Fibroblast of upper back skin (primary cell): ENCODE measurements at regions not wholly inside any gene's neighbourhood (a gene's known extent, or its start where the extent isn't known, plus 50 kb on each side); places are given as distances from the start of the nearest gene placed in this dataset.

Experiments
- DNase-seq: peaks from one replicate; pipeline ENCODE4 v3.0.0-alpha.2; 2013

DNA sequence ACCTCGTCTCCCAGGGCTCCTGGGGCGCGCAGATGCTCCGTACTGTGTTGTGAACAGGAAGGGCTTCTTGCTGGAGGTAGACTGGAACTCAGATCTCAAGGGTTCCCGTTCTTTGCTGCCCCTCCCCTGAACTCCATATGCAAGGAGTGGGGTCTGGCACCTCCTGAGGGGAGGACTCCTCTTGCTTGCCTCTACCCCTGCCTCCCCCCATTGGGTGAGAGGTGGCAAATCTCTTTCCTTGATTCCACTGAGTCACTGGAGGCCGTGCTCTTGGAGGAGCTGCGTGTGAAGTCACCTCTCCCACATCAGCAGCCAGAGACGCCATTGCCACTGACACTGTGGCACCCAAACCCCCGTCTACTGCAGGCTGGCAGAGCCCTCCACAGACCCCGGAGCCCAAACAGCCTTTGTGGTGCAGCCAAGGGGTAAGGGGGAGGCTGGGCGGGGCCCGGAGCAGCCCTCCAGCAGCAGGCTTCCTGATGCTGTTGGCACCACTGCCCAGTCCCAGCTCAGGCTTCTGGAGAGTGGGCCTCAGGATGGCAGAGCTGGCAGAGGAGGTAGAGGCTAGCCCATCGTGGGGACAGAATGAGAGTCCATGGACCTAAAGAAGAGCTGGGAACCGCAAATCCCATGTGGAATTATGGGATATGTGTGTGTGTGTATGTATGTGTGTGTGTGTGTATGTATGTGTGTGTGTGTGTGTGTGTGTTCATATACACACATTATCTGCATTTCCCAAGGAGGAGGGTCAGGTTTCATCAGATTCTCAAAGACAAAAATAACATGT lies 104.9 kb upstream of the RUNX3 start:
- no peak for DNase-seq

DNA sequence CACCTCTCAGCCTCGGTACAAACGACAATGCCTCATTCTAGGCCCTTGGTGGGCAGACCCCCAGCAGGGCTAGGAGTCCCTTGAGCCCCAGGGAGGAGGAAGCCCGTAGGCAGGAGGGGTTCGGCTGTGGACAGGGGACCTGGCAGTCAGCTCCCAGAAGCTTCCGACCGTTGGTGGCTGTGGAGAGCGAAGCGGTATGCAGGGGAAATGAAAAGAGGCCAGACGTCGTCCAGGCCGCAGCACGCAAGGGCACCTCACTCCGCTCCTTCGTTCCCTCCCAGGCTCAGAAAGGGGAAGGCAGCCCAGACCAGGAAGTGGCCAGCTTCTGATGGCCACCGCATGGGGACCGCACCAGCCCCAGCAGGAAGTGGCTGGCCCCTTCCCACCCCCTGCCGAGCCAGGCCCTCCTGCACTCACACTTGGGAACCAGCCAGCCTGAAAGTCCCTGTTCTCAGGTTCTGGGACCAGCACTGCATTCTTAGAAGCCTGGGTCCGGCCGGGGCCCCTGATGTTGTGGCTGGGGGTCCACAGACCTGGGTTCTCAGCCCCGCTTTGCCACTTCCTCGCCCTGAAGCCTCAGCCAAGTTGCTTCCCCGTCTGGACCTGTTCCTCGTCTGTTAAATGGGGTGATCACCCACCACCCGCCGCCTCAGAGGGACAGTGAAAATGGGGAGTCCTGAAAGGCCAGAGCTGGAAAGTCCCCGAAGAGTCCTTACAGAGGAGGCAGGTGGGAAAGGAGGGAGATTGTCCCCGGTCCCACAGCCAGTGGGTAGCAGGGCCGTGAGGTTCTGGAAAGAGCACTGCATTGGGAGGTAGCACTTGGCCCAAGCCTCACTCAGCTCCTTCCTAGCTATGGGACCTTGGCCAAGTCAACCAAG lies 104.0 kb upstream of the RUNX3 start:
- no peak for DNase-seq

GRCh38 chr1:25033030-25033827 lies 103.2 kb upstream of the RUNX3 start:
- DNase-seq = no peak

GRCh38 chr1:25031966-25032667 lies 102.0 kb upstream of the RUNX3 start:
- DNase-seq = peak; percentile 80

GRCh38 chr1:25031601-25031965 lies 101.5 kb upstream of the RUNX3 start:
- DNase-seq = no peak

DNA sequence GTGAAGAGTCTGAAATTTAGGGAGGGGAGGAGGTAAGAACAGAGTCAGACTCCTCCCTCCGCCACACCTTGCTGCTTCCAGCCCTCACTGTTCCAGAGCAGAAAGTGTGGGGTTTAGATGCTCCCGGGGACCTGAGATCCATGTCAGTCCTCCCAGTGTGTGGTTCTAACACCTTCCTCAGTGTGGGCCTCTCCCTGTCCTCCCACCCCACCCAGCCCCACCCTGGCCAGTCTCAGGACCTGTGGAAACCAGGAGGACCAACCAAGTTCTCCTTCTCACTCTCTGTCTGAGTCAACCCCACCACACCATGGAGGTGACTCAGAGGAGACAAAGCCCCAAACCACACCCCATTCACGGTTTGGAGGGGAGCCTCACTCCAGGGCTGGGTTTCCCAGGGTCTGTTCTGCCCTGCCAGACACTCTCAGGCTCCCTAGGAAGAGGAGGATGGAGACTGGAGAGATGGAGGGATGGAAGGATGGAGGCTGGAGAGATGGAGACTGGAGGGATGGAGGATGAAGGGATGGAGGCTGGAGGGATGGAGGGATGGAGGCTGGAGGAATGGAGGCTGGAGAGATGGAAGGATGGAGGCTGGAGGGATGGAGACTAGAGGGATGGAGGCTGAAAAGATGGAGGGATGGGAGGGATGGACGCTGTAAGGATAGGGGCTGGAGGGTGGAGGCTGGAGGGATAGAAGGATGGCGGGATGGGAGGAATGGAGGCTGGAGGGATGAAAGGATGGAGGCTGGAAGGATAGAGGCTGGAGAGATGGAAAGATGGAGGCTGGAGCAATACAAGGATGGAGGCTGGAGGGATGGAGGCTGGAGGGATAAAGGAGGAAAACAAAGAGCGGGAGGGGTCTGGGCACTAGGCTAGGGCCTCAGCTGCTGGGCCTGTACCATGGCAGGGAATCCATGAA lies 100.9 kb upstream of the RUNX3 start:
- peak; percentile 28 for DNase-seq

- no peak for DNase-seq
These were observed 99.9 kb upstream of the RUNX3 start for GRCh38 chr1:25030012-25030411.

GRCh38 chr1:25028907-25029599 lies 99.0 kb upstream of the RUNX3 start:
- DNase-seq = no peak

DNA sequence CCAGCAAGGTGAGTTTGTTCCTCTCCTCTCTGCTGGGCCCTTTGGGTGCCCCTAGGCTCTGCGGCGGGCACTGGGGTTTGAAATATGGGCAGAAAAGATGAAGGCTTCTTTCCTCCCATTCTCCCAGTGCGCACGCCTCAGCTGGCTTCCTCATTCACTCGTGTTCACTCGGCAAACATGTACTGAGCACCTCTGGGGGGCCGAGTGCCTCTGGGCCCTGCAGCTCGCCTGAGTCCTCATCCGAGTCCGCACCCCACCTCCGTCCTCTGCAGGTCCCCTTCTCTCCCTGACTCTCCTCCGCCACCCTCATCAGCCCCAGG lies 98.5 kb upstream of the RUNX3 start:
- DNase-seq = no peak

GRCh38 chr1:25027822-25028586 lies 97.9 kb upstream of the RUNX3 start:
- no peak for DNase-seq

- no peak for DNase-seq
These were observed 96.8 kb upstream of the RUNX3 start for GRCh38 chr1:25026730-25027450.

DNA sequence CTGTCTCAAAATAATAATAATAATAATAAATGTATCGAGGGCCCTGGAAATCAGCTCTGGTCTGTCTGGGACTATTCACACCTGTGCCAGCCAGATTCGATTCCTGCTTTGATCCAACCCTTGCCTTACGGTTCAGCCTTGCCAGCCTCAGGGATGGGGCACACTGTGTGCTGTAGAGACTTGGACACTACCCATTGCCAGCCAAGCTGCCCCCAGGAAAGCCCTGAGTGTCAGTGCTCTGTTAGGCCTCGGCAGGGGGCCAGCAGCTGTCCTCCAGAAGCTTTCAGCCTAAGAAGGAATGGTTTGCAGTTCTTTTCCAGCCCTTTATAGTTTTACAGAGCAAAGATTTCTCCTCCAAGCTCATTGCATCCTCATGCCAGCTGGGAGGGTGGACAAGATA lies 96.2 kb upstream of the RUNX3 start:
- no peak for DNase-seq

DNA sequence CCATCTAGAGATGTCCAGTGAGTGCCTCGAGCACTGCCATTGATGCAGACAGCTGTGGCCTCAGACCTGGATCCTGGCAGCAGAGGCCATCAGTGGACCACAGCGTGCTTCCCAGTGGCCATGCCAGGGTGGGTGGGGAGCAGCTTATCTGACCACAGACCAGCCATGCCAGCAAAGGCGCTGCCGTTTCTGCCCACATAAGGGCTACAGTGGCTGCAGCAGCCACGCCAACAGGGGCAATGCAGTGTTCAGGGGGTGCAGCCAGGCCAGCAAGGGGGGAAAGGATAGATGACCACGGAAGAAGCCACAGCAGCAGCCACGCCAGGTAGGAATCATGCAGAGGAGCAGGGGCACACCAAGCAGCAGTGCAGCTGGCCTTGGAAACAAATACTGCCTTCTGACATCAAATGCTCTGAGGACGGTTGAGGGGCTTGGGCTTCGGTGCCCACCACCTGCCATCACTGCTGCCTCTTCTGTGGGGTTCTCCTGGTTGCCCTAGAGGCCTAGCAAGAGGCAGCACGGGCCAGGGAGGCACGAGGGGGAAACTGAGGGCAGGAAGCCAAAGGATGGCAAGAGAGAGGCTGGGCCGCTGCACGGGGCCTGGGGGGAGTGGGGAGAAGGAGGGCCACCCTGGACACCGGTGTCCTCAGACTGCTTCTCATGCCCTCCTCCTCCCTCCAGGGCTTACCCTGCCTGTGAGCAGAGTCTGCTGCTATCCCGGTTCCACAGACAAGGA lies 94.7 kb upstream of the RUNX3 start:
- DNase-seq = no peak

GRCh38 chr1:25023826-25024225 lies 93.8 kb upstream of the RUNX3 start:
- DNase-seq = no peak

GRCh38 chr1:25023190-25023578 lies 93.1 kb upstream of the RUNX3 start:
- DNase-seq = no peak

DNA sequence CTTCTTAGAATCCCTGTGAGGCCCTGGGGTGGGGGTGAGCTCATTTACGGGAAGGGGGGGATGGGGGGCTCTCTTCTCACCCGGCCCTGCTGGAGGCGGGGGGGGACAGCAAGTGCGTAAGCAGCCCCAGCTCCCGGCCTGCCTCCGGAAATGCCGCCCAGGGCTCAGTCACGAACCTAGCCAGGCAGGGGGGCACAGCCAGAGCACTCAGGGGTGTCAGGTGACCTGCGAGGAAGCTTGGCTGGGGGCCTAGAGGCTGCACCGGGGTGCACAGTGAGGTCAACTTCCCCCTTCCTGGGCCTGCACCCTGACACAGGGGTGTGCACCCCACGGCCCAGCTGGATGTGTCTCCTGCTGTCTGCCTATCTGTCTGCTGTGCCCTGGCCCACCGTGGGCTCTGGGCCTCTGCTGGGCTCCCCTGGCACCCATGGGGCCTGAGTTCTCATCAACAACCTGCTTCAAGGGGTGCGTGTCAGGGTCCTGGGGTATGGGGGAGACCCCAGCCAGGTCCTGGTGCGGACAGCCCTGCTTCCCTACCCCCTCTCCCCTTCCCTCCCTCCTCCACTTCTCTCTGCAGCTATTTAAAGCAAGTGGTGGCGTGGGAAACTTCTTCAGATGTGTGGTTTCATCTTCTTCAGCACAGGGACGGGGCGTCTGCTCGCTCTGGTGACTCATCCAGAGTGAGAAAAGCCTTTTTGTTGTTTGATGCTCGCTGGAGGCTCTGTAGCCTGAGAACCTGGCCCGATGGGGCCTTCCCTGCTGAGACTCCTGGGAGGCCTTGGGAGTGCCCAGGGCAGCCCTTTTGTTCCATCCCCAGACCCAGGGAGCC lies 92.5 kb upstream of the RUNX3 start:
- peak; percentile 96 for DNase-seq

DNA sequence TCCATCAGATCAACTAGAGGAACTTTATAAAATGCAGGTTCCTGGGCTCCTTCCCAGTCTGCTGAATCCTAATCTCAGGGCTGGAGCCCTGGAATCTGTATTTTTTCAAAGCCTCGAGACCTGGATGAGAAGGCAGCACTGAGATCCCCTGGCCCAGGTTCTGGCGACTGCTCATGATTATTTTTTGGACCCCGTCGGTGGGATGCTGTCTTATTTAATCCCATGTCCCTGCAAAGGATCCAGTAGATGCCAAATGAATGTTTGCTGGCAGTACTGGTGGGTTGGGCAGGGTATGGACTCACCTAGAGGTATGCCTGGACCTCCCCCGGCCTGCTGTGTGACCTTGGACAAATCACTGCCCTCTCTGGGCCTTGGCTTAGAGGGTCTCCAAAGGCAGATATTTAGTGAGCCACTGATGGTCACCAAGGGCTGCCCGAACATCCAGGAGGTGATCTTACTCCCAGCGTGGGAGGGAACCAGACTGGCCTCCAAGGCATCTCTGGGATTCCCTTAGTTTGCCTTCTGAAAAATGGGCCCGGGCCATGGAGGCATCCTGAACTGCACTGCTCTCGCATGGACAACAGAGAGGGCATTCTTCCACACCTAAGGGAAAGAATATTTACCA lies 91.6 kb upstream of the RUNX3 start:
- no peak for DNase-seq
